Fibroblast of skin of back (primary cell): ENCODE measurements at regions not wholly inside any gene's neighbourhood (a gene's known extent, or its start where the extent isn't known, plus 50 kb on each side); places are given as distances from the start of the nearest gene placed in this dataset.

Experiments
- DNase-seq: peaks from one replicate; pipeline ENCODE4 v3.0.0-alpha.2; 2013

- no peak for DNase-seq
Measured at GRCh38 chr10:31604646-31605170, 285.7 kb downstream of the ZEB1 start.

- no peak for DNase-seq
Measured at GRCh38 chr10:31604096-31604495, 285.1 kb downstream of the ZEB1 start.

- DNase-seq = peak; percentile 90
Measured at GRCh38 chr10:31603235-31604087, 284.4 kb downstream of the ZEB1 start.

- peak; percentile 76 for DNase-seq
Measured at GRCh38 chr10:31602541-31603234, 283.7 kb downstream of the ZEB1 start.

GRCh38 chr10:31601136-31601535 lies 282.1 kb downstream of the ZEB1 start:
- DNase-seq = no peak

GRCh38 chr10:31599626-31600504 lies 280.8 kb downstream of the ZEB1 start:
- DNase-seq = peak; percentile 30

- DNase-seq = no peak
Measured at GRCh38 chr10:31596765-31597164, 277.7 kb downstream of the ZEB1 start.

GRCh38 chr10:31595992-31596391 lies 277.0 kb downstream of the ZEB1 start:
- DNase-seq = no peak

- no peak for DNase-seq
Measured at GRCh38 chr10:31594347-31594873, 275.4 kb downstream of the ZEB1 start.

- no peak for DNase-seq
Measured at GRCh38 chr10:31593124-31593523, 274.1 kb downstream of the ZEB1 start.

- DNase-seq = no peak
Measured at GRCh38 chr10:31591569-31591968, 272.6 kb downstream of the ZEB1 start.

- no peak for DNase-seq
Measured at GRCh38 chr10:31590023-31590800, 271.2 kb downstream of the ZEB1 start.

GRCh38 chr10:31587691-31588090 lies 268.7 kb downstream of the ZEB1 start:
- no peak for DNase-seq

GRCh38 chr10:31586723-31587638 lies 268.0 kb downstream of the ZEB1 start:
- no peak for DNase-seq

GRCh38 chr10:31584876-31585275 lies 265.9 kb downstream of the ZEB1 start:
- DNase-seq = no peak

GRCh38 chr10:31584098-31584631 lies 265.1 kb downstream of the ZEB1 start:
- DNase-seq = no peak

- DNase-seq = no peak
Measured at GRCh38 chr10:31583293-31583692, 264.3 kb downstream of the ZEB1 start.

- DNase-seq = peak; percentile 23
Measured at GRCh38 chr10:31582365-31583052, 263.5 kb downstream of the ZEB1 start.

- no peak for DNase-seq
Measured at GRCh38 chr10:31581741-31582323, 262.8 kb downstream of the ZEB1 start.
